ENCODE measurements at regions not wholly inside any gene's neighbourhood (a gene's known extent, or its start where the extent isn't known, plus 50 kb on each side); places are given as distances from the start of the nearest gene placed in this dataset.

DNA sequence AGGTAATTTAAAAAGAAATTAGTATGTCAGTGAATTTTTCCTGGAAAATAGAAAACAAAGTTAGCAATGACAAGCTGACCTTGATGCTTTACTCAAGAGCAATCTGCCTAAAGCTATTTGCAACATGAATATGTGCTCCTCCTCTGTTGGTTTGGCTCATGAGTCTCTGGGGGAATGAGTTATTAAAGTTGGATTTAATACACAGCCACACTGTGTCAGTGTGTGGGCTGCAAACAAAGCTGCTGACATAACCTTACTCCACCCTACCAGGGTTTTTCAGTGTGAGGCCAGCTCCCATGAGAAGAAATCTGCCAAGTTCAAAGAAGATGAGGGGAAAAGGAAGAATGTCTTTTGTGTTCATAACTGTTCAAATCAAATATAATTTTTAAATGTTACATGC lies 280.5 kb downstream of the TLL1 start:
- no peak for DNase-seq
- H3K27ac ChIP-seq, result no peak overlapping the region
- H3K36me3 ChIP-seq, result no peaks in the 10 kb centered on the region
- no peaks in the 10 kb centered on the region for H3K9me3 ChIP-seq
- TF ChIP-seq POLR2A (IDR thresholded peaks at IDR 0.05), result no peak
- TF ChIP-seq, protein P1, sequence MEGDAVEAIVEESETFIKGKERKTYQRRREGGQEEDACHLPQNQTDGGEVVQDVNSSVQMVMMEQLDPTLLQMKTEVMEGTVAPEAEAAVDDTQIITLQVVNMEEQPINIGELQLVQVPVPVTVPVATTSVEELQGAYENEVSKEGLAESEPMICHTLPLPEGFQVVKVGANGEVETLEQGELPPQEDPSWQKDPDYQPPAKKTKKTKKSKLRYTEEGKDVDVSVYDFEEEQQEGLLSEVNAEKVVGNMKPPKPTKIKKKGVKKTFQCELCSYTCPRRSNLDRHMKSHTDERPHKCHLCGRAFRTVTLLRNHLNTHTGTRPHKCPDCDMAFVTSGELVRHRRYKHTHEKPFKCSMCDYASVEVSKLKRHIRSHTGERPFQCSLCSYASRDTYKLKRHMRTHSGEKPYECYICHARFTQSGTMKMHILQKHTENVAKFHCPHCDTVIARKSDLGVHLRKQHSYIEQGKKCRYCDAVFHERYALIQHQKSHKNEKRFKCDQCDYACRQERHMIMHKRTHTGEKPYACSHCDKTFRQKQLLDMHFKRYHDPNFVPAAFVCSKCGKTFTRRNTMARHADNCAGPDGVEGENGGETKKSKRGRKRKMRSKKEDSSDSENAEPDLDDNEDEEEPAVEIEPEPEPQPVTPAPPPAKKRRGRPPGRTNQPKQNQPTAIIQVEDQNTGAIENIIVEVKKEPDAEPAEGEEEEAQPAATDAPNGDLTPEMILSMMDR (IDR thresholded peaks at IDR 0.05), result no peak
- no peaks in the 10 kb centered on the region for H3K4me1 ChIP-seq
- H3K4me3 ChIP-seq, result no peak overlapping the region
- intact Hi-C loops (cut with DNase I), result no loop called here
- no peaks in the 10 kb centered on the region for H3K27me3 ChIP-seq

DNA sequence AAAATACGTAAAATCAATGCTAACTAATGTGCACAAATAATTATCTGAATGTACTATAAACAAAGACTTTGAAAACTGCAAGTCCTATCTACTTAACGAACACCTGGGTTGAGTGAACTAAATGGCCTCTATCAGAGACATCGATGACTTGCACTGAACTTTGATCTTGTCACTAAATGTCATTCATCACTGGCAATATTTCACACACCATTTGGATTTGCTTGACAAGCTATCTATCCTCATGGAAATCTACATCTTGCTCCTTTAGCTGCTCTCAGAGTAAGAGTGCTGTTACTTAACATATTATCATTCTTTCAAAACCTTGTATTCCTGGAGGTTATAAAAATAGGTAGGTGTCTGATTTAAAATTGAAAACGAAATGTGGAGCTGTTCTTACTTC lies 289.3 kb downstream of the TLL1 start:
- no peak for TF ChIP-seq POLR2A (IDR thresholded peaks at IDR 0.05)
- TF ChIP-seq, protein P1 (IDR thresholded peaks at IDR 0.05), result no peak
- Histone ChIP-seq H3K4me3 (no peak overlapping the region), H3K27ac (no peak overlapping the region), H3K4me1 (no peaks in the 10 kb centered on the region), H3K36me3 (no peaks in the 10 kb centered on the region), H3K9me3 (no peaks in the 10 kb centered on the region), H3K27me3 (no peaks in the 10 kb centered on the region)
- intact Hi-C loops (cut with DNase I), result no loop called here
- 48 to 59% methylated on average over 4 of the region's 4 CpGs for WGBS, 2 donors
- DNase-seq, result no peak

DNA sequence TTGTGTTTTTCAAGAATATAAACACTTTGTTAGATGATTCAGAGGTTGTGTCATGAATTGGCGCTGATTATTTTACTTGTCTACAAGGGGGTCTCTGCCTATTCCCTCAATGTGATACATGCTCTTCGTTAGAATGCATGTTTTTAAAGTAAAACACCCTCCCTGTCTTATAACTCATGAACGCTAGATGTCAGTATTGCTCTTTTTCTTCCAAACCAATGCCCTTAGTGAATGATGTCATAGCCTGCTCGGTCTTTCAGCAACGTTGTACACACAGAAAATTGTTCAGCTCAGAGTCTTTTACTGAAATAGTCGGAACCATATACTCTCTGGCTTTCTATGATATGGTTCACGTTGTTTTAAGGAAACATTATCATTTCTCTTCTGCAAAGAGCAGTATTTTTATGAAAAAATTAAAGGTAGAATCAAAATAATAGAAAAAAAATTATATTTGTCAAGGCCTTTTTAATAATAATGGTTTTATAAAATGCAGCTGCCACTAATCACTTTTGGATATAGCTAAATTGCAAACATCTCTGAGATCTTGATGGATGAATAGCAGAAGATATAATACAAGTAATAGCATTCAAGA lies 292.9 kb downstream of the TLL1 start:
- intact Hi-C loops (cut with DNase I), result no loop called here

DNA sequence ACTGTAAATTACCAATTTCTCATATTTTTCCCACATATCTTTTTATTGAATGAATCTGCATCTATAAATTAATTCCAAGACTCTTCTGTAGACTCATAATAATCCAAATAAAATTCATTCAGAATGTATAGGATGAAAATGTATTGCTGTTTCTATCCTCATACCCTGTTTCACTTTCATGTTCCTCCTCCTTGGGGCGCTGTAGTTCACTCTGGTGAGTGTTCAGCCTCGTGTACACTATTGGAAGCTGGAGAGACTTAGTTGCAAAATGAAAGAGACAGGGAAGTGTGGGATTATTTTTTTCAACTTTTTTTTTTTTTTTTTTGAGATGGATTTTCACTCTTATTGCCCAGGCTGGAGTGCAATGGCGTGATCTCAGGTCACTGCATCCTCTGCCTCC lies 296.1 kb downstream of the TLL1 start:
- Histone ChIP-seq H3K36me3 (no peaks in the 10 kb centered on the region), H3K4me1 (no peaks in the 10 kb centered on the region), H3K4me3 (no peak overlapping the region), H3K27me3 (no peaks in the 10 kb centered on the region), H3K27ac (no peak overlapping the region), H3K9me3 (no peaks in the 10 kb centered on the region)
- no peak for TF ChIP-seq POLR2A (IDR thresholded peaks at IDR 0.05)
- TF ChIP-seq, protein P1 (IDR thresholded peaks at IDR 0.05), result peak in 1 of 6 experiments; percentile 14
- WGBS, 2 donors, result 24 to 54% methylated on average over 2 to 3 of the region's 3 CpGs
- intact Hi-C loops (cut with DNase I), result no loop called here
- DNase-seq, result no peak

More for the DNA sequence above, 292.9 kb downstream of the TLL1 start:
- H3K4me1 ChIP-seq, result no peaks in the 10 kb centered on the region
- H3K27me3 ChIP-seq, result no peaks in the 10 kb centered on the region
- WGBS, 2 donors, result 0 to 3% methylated on average over 7 of the region's 7 CpGs
- H3K4me3 ChIP-seq, result no peak overlapping the region
- no peak for DNase-seq
- no peaks in the 10 kb centered on the region for H3K36me3 ChIP-seq
- TF ChIP-seq, protein P1 (IDR thresholded peaks at IDR 0.05), result peak; percentile 46 to 73 (median 53)
- TF ChIP-seq POLR2A (IDR thresholded peaks at IDR 0.05), result no peak
- no peaks in the 10 kb centered on the region for H3K9me3 ChIP-seq
- no peak overlapping the region for H3K27ac ChIP-seq

DNA sequence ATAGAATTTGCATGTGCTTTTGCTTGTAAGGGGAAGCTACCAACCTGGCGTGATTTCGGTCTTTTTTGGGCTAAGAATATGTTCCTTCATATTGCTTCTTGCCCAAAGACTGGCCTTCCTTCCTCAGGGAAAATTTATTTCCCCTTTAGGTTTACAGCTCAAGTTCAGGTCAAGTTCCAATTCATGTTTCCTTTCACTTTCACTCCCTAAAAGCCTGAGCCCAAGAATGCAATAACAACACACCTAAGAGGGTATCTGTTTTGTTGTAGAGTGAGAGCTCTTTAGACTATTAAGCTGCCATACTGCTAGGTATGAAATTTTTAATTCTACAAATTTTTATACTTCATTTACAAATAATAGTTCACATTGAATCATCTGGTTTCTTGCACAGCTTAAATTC lies 299.6 kb downstream of the TLL1 start:
- WGBS, 2 donors, result 21 to 82% methylated on average over 2 of the region's 2 CpGs
- no peak for DNase-seq
- H3K27ac ChIP-seq, result no peak overlapping the region
- no peaks in the 10 kb centered on the region for H3K9me3 ChIP-seq
- no peak for TF ChIP-seq POLR2A (IDR thresholded peaks at IDR 0.05)
- TF ChIP-seq, protein P1 (IDR thresholded peaks at IDR 0.05), result no peak
- H3K36me3 ChIP-seq, result no peaks in the 10 kb centered on the region
- no peaks in the 10 kb centered on the region for H3K27me3 ChIP-seq
- H3K4me3 ChIP-seq, result no peak overlapping the region
- H3K4me1 ChIP-seq, result no peaks in the 10 kb centered on the region
- intact Hi-C loops (cut with DNase I), result no loop called here

All from esophagus squamous epithelium (tissue), 5 donors.